Activated CD4-positive, alpha-beta T cell treated with anti-CD3 and anti-CD28 coated beads for 36 hours (primary cell): ENCODE measurements at regions not wholly inside any gene's neighbourhood (a gene's known extent, or its start where the extent isn't known, plus 50 kb on each side); places are given as distances from the start of the nearest gene placed in this dataset.

Experiments
- ATAC-seq: fragments of 200-7000 bp; cut with Tn5 transposase; one replicate; pipeline ENCODE4 v1.10.0; 2021; ENCODE audit warnings: mild to moderate bottlenecking, moderate library complexity
- CTCF ChIA-PET: fragments of 350-600 bp; sonication (Branson Sonifier 250); formaldehyde crosslinking; loops from one replicate; lab custom pipeline; 2021; ENCODE audit warnings: antibody characterized with exemption; lab: Charles Lee
- POLR2A ChIA-PET: fragments of 350-600 bp; sonication (Branson Sonifier 250); formaldehyde crosslinking; loops from one replicate; lab custom pipeline; 2021; ENCODE audit warnings: antibody characterized with exemption, inconsistent platforms; lab: Charles Lee
- DNase-seq: peaks from one replicate; pipeline ENCODE4 v3.0.0-alpha.2; 2020
- H3K27ac Mint-ChIP-seq: one replicate; pipeline ENCODE4 v1.8.0; 2021; ENCODE audit warnings: mixed read lengths
- H3K27me3 Mint-ChIP-seq: one replicate; pipeline ENCODE4 v1.8.0; 2021; ENCODE audit warnings: mixed read lengths
- H3K36me3 Mint-ChIP-seq: one replicate; pipeline ENCODE4 v1.8.0; 2021; ENCODE audit warnings: low read depth, mixed read lengths
- H3K4me1 Mint-ChIP-seq: one replicate; pipeline ENCODE4 v1.8.0; 2021; ENCODE audit warnings: mixed read lengths
- H3K4me3 Mint-ChIP-seq: one replicate; pipeline ENCODE4 v1.8.0; 2021; ENCODE audit warnings: mild to moderate bottlenecking, moderate library complexity, mixed read lengths
- H3K9me3 Mint-ChIP-seq: one replicate; pipeline ENCODE4 v1.8.0; 2021; ENCODE audit warnings: low read depth, mixed read lengths
- intact Hi-C, 2 experiments: fragments of 100-400 bp; cut with DNase I in 1 of 2; cut with micrococcal nuclease in 1 of 2; formaldehyde crosslinking; loops; one replicate each; pipeline versions ENCODE4 v1.14.2 to v1.15.1; 2022 to 2024; cut with DNase I, micrococcal nuclease

DNA sequence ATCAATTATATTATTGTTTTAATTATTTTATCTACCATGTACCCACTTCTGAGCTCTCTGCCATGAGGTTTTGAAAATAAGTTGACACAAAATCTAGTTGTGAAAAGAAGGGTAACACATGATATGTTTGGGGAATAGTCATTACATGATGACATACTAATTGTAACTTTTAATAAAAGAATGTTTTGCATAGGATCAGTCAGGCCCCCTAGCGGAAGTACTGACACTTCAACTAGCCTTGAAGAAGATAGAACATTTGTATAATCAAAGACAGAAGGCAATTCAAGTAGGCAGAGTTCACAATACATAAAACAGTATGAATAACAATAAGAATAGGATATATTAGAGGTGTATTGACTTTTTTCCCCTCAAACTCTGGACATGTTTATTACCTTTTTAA is 1191.0 kb upstream of the AGA start:
- intact Hi-C loops = no loop called here

DNA sequence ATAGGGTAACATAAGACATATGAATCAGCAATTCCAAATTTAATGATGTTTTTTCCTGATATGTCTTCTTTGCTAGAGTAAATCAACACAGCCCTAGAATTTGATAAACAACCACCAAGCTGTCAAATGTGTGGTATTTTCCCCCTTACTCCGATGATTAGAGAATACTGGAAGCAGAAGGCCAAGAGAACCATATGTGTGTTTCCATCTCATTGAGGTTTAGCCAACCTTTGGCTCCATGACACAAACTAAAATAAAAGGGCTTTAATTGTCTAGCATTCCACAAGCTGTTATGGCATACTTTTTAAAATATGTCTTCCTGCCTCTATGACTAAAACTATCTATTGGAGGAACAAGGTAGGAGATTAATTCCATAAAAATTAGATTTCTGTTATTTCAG is 1222.4 kb upstream of the AGA start:
- no peak for DNase-seq
- Mint-ChIP-seq H3K9me3 (peaks cover 5% of the 10 kb centered on the region), H3K27me3 (no peaks in the 10 kb centered on the region), H3K4me3 (no peak overlapping the region), H3K36me3 (no peaks in the 10 kb centered on the region), H3K27ac (no peak overlapping the region), H3K4me1 (no peaks in the 10 kb centered on the region)
- no peak for ATAC-seq
- ChIA-PET POLR2A (no interaction called here), CTCF (no interaction called here)
- intact Hi-C loops = no loop called here

More for the DNA sequence above, 1191.0 kb upstream of the AGA start:
- ChIA-PET CTCF (no interaction called here), POLR2A (no interaction called here)
- ATAC-seq (no peak), DNase-seq (no peak)
- Mint-ChIP-seq H3K9me3 (peaks cover 6% of the 10 kb centered on the region), H3K27ac (no peak overlapping the region), H3K4me1 (no peaks in the 10 kb centered on the region), H3K36me3 (no peaks in the 10 kb centered on the region), H3K4me3 (no peak overlapping the region), H3K27me3 (no peaks in the 10 kb centered on the region)

DNA sequence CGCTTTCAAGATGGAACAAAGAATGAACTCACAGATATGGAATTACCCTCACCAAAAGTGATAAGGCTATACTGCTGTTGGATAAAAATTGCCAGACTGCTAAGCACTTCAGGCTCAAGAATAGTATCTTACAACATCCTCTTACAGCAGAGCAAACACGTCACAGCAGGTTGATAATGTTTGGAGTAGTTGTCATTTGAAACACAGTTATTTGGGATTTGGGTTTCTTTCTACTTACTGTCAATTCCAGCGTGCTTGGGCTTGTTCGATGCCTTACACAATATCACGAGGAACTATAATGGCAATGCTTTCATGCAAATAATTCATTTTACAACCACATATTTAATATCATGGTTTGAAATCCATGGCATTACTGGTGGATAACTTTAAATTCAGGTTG is 1223.7 kb upstream of the AGA start:
- no peak overlapping the region for H3K27ac Mint-ChIP-seq
- ATAC-seq = no peak
- H3K27me3 Mint-ChIP-seq = no peaks in the 10 kb centered on the region
- intact Hi-C loops = no loop called here
- no peaks in the 10 kb centered on the region for H3K36me3 Mint-ChIP-seq
- POLR2A ChIA-PET = no interaction called here
- H3K9me3 Mint-ChIP-seq = peaks cover 3% of the 10 kb centered on the region
- DNase-seq = no peak
- H3K4me1 Mint-ChIP-seq = no peaks in the 10 kb centered on the region
- no peak overlapping the region for H3K4me3 Mint-ChIP-seq
- CTCF ChIA-PET = interaction anchor here (1.0 kb wide), 1 partner anchor 15 kb away, joined by 3 read pairs; no protein-coding TSS in a partner anchor

DNA sequence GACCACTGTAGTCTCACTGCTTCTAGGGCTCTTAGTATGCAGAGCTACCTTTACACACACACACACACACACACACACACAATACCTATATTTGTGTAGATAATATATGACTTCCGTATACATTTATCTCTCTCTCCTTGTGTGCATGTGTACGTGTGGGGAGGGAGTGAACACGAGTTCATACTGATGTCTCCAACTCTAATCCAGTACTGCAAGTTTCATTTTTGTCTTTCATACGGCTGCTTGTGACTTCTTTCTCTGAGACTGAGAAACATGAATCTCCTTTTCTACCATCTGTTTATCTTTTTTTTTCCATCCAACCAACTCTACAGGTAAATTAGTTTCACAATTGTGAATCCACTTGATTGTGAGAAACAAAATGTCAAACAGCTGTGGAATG is 1229.5 kb upstream of the AGA start:
- Mint-ChIP-seq H3K27me3 (no peaks in the 10 kb centered on the region), H3K36me3 (no peaks in the 10 kb centered on the region), H3K9me3 (peaks cover 6% of the 10 kb centered on the region), H3K4me1 (no peaks in the 10 kb centered on the region), H3K4me3 (no peak overlapping the region), H3K27ac (no peak overlapping the region)
- ChIA-PET CTCF (no interaction called here), POLR2A (no interaction called here)
- intact Hi-C loops = no loop called here
- no peak for ATAC-seq
- DNase-seq = no peak

DNA sequence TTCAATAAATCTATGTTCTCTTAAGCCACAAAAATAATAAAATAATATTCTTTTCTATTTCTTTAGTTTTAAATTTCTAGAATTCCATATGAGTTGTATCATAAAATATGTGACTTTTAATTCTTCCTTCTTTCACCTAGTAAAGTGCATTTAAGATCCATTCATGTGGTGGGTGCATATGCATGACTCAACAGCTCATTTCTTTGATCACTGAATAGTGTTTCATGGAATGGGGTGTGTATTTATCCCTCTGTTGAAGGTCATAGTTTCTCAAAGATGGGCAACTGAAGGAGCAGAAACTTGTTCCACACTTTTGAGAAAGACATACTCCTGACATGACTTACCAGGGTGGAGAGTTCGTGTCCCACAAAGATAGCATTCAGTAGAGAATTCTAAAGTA is 1230.3 kb upstream of the AGA start:
- no peak overlapping the region for H3K27ac Mint-ChIP-seq
- H3K4me3 Mint-ChIP-seq = no peak overlapping the region
- no peak for DNase-seq
- POLR2A ChIA-PET = no interaction called here
- H3K4me1 Mint-ChIP-seq = no peaks in the 10 kb centered on the region
- H3K27me3 Mint-ChIP-seq = no peaks in the 10 kb centered on the region
- H3K36me3 Mint-ChIP-seq = no peaks in the 10 kb centered on the region
- CTCF ChIA-PET = no interaction called here
- peaks cover 6% of the 10 kb centered on the region for H3K9me3 Mint-ChIP-seq
- intact Hi-C loops = no loop called here
- ATAC-seq = no peak

DNA sequence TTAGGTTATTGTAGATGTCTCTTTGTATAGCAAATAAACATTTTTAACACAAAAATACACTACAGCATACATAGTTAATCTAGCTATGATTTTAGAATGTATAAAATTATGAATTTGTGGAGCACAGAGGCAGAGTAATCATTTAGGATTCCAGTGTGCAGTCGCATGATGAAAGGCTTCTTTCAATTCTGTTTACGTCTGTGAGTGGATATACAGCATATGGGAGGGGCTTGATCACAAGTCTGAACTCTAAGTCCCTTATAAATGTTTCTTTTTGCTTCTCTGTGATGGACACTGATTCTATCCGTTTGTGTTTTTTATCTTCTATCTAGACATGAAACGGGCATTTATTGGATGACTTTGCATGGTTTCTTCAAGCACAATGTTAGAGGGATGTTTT is 1239.6 kb upstream of the AGA start:
- intact Hi-C loops = no loop called here
- H3K9me3 Mint-ChIP-seq = peaks cover 6% of the 10 kb centered on the region
- H3K27ac Mint-ChIP-seq = no peak overlapping the region
- ChIA-PET CTCF (no interaction called here), POLR2A (no interaction called here)
- H3K27me3 Mint-ChIP-seq = no peaks in the 10 kb centered on the region
- no peak overlapping the region for H3K4me3 Mint-ChIP-seq
- no peaks in the 10 kb centered on the region for H3K4me1 Mint-ChIP-seq
- H3K36me3 Mint-ChIP-seq = no peaks in the 10 kb centered on the region
- DNase-seq (no peak), ATAC-seq (no peak)

DNA sequence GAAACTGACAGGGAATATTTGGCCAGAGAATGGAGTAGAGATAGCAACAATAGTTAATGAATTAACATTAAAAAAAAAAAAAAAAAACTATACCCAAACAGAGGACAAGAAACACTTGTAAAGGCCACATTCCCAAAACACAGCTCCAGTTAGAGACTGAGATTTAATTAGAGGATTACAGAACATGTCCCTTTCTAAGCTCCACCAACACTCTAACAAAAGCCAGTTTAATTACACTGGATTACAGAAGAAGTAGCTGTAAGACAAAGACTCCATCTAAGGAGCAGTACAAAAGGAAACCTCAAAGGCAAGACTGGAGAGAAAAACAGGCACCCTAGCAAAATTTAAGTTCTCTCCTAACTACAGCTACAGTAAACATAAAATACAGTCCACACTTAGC is 1247.7 kb upstream of the AGA start:
- ATAC-seq = no peak
- CTCF ChIA-PET = no interaction called here
- intact Hi-C loops = no loop called here
- no peaks in the 10 kb centered on the region for H3K4me1 Mint-ChIP-seq
- H3K27ac Mint-ChIP-seq = no peak overlapping the region
- no peak for DNase-seq
- no peak overlapping the region for H3K4me3 Mint-ChIP-seq
- H3K36me3 Mint-ChIP-seq = no peaks in the 10 kb centered on the region
- no peaks in the 10 kb centered on the region for H3K27me3 Mint-ChIP-seq
- POLR2A ChIA-PET = no interaction called here
- peaks cover 2% of the 10 kb centered on the region for H3K9me3 Mint-ChIP-seq

DNA sequence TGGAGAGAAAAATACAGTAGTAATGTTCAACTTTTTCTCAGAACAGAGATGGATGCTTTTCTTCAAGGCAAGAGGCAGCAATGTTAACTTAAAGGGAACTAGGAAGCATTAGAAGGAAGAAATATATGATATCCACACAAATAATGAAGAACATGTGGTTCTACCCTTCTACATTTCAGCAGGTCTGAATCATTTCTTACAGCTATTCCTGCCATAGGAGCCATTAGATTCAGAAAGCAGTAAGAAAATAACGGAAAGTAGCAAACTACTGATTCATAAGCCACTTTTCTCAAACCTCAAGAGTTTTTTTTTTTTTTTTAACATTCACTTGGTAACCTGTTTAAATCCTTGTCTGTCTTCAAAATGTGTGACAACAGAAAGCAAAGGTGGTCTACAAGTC is 1251.6 kb upstream of the AGA start:
- peaks cover 4% of the 10 kb centered on the region for H3K9me3 Mint-ChIP-seq
- H3K36me3 Mint-ChIP-seq = no peaks in the 10 kb centered on the region
- DNase-seq (no peak), ATAC-seq (no peak)
- no peak overlapping the region for H3K4me3 Mint-ChIP-seq
- intact Hi-C loops = no loop called here
- ChIA-PET CTCF (interaction anchor here (0.6 kb wide), 1 partner anchor 40 kb away, joined by 3 read pairs; no protein-coding TSS in a partner anchor), POLR2A (no interaction called here)
- H3K27ac Mint-ChIP-seq = no peak overlapping the region
- H3K4me1 Mint-ChIP-seq = no peaks in the 10 kb centered on the region
- no peaks in the 10 kb centered on the region for H3K27me3 Mint-ChIP-seq

DNA sequence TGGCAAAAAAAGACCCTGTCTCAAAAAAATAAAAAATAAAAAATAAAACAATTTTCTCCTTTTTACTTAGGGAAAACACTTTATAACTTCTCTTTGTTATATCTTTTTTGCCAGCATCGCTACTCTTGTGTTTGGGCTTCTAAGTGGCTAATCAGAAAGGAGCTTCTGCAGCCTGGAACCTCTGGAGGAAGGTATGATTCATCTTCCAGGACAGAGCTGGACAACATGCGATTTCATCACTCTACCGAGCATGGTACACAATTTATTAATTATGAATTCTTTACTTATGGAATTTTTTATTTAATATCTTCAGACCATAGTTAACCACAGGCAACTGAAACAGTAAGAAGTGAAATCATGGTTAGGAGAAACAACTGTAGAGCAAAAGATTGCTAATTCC is 1254.3 kb upstream of the AGA start:
- intact Hi-C loops = no loop called here
- ATAC-seq (no peak), DNase-seq (no peak)
- ChIA-PET POLR2A (no interaction called here), CTCF (no interaction called here)
- H3K9me3 Mint-ChIP-seq = peaks cover 4% of the 10 kb centered on the region
- no peaks in the 10 kb centered on the region for H3K36me3 Mint-ChIP-seq
- H3K4me3 Mint-ChIP-seq = no peak overlapping the region
- H3K27me3 Mint-ChIP-seq = no peaks in the 10 kb centered on the region
- no peaks in the 10 kb centered on the region for H3K4me1 Mint-ChIP-seq
- H3K27ac Mint-ChIP-seq = no peak overlapping the region

DNA sequence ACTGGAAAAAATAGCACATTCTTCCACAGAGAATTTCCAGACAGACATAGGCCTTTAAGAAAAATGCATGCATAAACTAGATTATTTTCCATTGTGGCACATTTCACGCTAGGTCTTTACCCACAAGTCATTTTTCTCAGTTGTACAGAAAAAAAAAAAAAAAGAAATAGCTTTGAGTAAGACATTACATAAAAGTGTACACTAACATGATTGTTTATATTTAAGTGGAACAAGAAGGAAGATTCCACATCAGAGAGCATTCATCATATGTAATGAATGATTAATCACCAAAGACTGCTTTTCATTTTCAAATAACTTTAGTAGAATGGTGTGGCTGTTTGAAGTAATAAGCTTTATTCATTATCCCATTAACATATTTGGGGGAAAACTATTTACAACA is 1270.2 kb upstream of the AGA start:
- Mint-ChIP-seq H3K9me3 (peaks cover 3% of the 10 kb centered on the region), H3K4me1 (no peaks in the 10 kb centered on the region), H3K4me3 (no peak overlapping the region), H3K27ac (no peak overlapping the region), H3K27me3 (no peaks in the 10 kb centered on the region), H3K36me3 (no peaks in the 10 kb centered on the region)
- CTCF ChIA-PET = no interaction called here
- no peak for ATAC-seq
- DNase-seq = no peak
- intact Hi-C loops = no loop called here
- POLR2A ChIA-PET = no interaction called here

DNA sequence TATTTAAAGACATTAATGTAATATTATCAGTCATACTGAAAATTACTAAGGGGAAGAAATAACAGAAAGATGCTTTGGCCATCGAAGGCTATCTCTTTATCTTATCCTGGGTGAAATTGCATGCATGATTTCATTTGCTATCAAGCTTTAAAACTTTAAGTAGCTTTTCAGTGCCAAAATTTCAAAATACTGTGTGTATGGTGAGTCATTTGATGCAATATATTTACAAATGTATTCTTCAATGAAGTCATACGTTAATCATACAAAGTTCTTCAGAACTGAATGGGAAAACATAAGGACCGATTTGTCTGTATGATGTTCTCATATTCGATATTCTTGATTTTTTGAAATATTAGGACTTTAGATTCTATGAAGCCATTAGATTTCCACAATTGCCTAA is 1295.8 kb upstream of the AGA start:
- POLR2A ChIA-PET = no interaction called here
- H3K36me3 Mint-ChIP-seq = no peaks in the 10 kb centered on the region
- intact Hi-C loops = no loop called here
- H3K4me3 Mint-ChIP-seq = no peak overlapping the region
- no peak overlapping the region for H3K27ac Mint-ChIP-seq
- CTCF ChIA-PET = interaction anchor here (0.6 kb wide), 2 partner anchors 685 to 1555 kb away, joined by 3 to 4 read pairs; no protein-coding TSS in a partner anchor
- H3K4me1 Mint-ChIP-seq = no peaks in the 10 kb centered on the region
- DNase-seq = no peak
- no peaks in the 10 kb centered on the region for H3K27me3 Mint-ChIP-seq
- H3K9me3 Mint-ChIP-seq = peaks cover 4% of the 10 kb centered on the region
- no peak for ATAC-seq

DNA sequence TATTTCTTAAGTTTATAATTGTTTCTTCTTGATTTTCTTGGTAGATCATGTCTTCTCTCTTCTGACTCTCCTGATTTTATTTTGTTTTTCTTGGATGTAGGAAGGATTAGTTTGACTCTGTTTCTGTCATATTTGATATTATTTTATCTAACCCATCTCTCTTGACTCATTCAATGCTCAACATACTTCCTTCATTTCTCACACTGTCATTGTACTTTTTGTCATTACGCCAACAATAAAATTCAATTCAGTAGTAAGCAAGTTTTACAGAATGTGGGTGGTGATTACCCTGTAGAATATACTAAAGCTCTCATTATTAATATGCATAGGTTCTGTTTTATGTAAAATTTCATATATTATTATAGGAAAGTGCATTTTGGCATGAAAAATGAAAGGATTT is 1303.0 kb upstream of the AGA start:
- no peak overlapping the region for H3K4me3 Mint-ChIP-seq
- no peaks in the 10 kb centered on the region for H3K36me3 Mint-ChIP-seq
- ATAC-seq (no peak), DNase-seq (no peak)
- ChIA-PET POLR2A (no interaction called here), CTCF (no interaction called here)
- intact Hi-C loops = no loop called here
- peaks cover 2% of the 10 kb centered on the region for H3K9me3 Mint-ChIP-seq
- H3K27me3 Mint-ChIP-seq = no peaks in the 10 kb centered on the region
- H3K27ac Mint-ChIP-seq = no peak overlapping the region
- H3K4me1 Mint-ChIP-seq = no peaks in the 10 kb centered on the region
